Neural cell (in vitro differentiated cells): ENCODE measurements at regions not wholly inside any gene's neighbourhood (a gene's known extent, or its start where the extent isn't known, plus 50 kb on each side); places are given as distances from the start of the nearest gene placed in this dataset.

ENCODE experiments used
- H2AFZ ChIP-seq: fragments of 200-600, 300-800 bp; sonication (generic), shearing (Covaris generic); 2 replicates; pipeline ENCODE4 v1.6.0; 2014; ENCODE audit warnings: low read depth, mild to moderate bottlenecking, antibody characterized with exemption, low read length, moderate library complexity
- H3F3A ChIP-seq: fragments of 200-600 bp; shearing (Covaris generic); 2 replicates; pipeline ENCODE4 v1.6.1; 2016; ENCODE audit warnings: mild to moderate bottlenecking, moderate library complexity, mixed read lengths, antibody characterized with exemption, low read length; ENCODE audit not compliant: insufficient read depth, poor library complexity, severe bottlenecking
- H3K27ac ChIP-seq: fragments of 200-600, 300-800 bp; sonication (generic), shearing (Covaris generic); 2 replicates; pipeline ENCODE4 v1.5.1; 2014; ENCODE audit warnings: mild to moderate bottlenecking, low read length, moderate library complexity
- H3K27me3 ChIP-seq: fragments of 300-800, 200-600 bp; sonication (generic), shearing (Covaris generic); 2 replicates; pipeline ENCODE4 v1.6.0; 2014; ENCODE audit warnings: mild to moderate bottlenecking, low read depth, low read length, moderate library complexity; ENCODE audit not compliant: insufficient read depth
- H3K36me3 ChIP-seq: fragments of 300-800, 200-600 bp; sonication (generic), shearing (Covaris generic); 2 replicates; pipeline ENCODE4 v1.5.1; 2014; ENCODE audit warnings: mild to moderate bottlenecking, antibody characterized with exemption, low read length, moderate library complexity; ENCODE audit not compliant: insufficient read depth
- H3K4me2 ChIP-seq: fragments of 300-800, 200-600 bp; sonication (generic), shearing (Covaris generic); 2 replicates; pipeline ENCODE4 v1.6.0; 2014; ENCODE audit warnings: mild to moderate bottlenecking, low read length
- H3K4me3 ChIP-seq: fragments of 300-800, 200-600 bp; sonication (generic), shearing (Covaris generic); 2 replicates; pipeline ENCODE4 v1.5.1; 2014; ENCODE audit warnings: mild to moderate bottlenecking, low read length, moderate library complexity
- H3K79me2 ChIP-seq: fragments of 200-600 bp; shearing (Covaris generic); replicated peaks from 2 replicates; pipeline ENCODE4 v1.6.0; 2014; ENCODE audit warnings: mild to moderate bottlenecking, low read length, moderate library complexity; ENCODE audit not compliant: insufficient read depth
- H3K9ac ChIP-seq: fragments of 300-800, 200-600 bp; sonication (generic), shearing (Covaris generic); 2 replicates; pipeline ENCODE4 v1.6.1; 2016; ENCODE audit warnings: mild to moderate bottlenecking, low read length, mixed read lengths
- H3K9me2 ChIP-seq: fragments of 200-600 bp; shearing (Covaris generic); 2 replicates; pipeline ENCODE4 v1.6.1; 2016; ENCODE audit warnings: mild to moderate bottlenecking, low read length, mixed read lengths; ENCODE audit not compliant: insufficient read depth
- H3K9me3 ChIP-seq: fragments of 200-600, 300-800 bp; sonication (generic), shearing (Covaris generic); 2 replicates; pipeline ENCODE4 v1.6.1; 2016; ENCODE audit warnings: mild to moderate bottlenecking, mixed run types, low read length, moderate library complexity, mixed read lengths
- H4K20me1 ChIP-seq: fragments of 200-600 bp; shearing (Covaris generic); 2 replicates; pipeline ENCODE4 v1.6.1; 2016; ENCODE audit warnings: mild to moderate bottlenecking, mixed run types; ENCODE audit not compliant: insufficient read depth
- EP300 ChIP-seq: fragments of 450-650 bp; conservative IDR thresholded peaks from 2 replicates; pipeline ENCODE4 v1.6.1; 2014; ENCODE audit warnings: antibody characterized with exemption, mild to moderate bottlenecking, moderate library complexity; ENCODE audit not compliant: poor library complexity, severe bottlenecking
- EZH2 ChIP-seq: fragments of 200-600, 300-800 bp; shearing (Covaris generic), sonication (generic); IDR thresholded peaks from 2 replicates; pipeline ENCODE4 v1.6.1; 2014; ENCODE audit warnings: antibody characterized with exemption, low read length, borderline replicate concordance, mild to moderate bottlenecking; ENCODE audit not compliant: insufficient read depth, poor library complexity, severe bottlenecking
- MXI1 ChIP-seq: fragments of 450-650 bp; conservative IDR thresholded peaks from 2 replicates; pipeline ENCODE4 v1.6.1; 2014; ENCODE audit warnings: antibody characterized with exemption, mild to moderate bottlenecking; ENCODE audit not compliant: poor library complexity, severe bottlenecking
- POLR2AphosphoS5 ChIP-seq: IDR thresholded peaks from 2 replicates; pipeline ENCODE4 v1.6.1; 2012
- RAD21 ChIP-seq: fragments of 450-650 bp; conservative IDR thresholded peaks from 2 replicates; pipeline ENCODE4 v1.6.1; 2014; ENCODE audit warnings: antibody characterized with exemption, mild to moderate bottlenecking, moderate library complexity
- SMC3 ChIP-seq: fragments of 450-650 bp; conservative IDR thresholded peaks from 2 replicates; pipeline ENCODE4 v1.6.1; 2014; ENCODE audit warnings: antibody characterized with exemption, mild to moderate bottlenecking, moderate library complexity; ENCODE audit not compliant: poor library complexity
- TAF1 ChIP-seq: IDR thresholded peaks from 2 replicates; pipeline ENCODE4 v1.6.1; 2012; ENCODE audit warnings: low read depth
- TF ChIP-seq, protein P1 (sequence below): IDR thresholded peaks from 2 replicates; pipeline ENCODE4 v1.6.1; 2012; ENCODE audit warnings: borderline replicate concordance
- TF ChIP-seq, protein P2 (sequence below): fragments of 450-650 bp; IDR thresholded peaks from 2 replicates; pipeline ENCODE4 v1.5.1; 2014; ENCODE audit warnings: antibody characterized with exemption, mild to moderate bottlenecking, moderate library complexity; ENCODE audit not compliant: poor library complexity, severe bottlenecking

DNA sequence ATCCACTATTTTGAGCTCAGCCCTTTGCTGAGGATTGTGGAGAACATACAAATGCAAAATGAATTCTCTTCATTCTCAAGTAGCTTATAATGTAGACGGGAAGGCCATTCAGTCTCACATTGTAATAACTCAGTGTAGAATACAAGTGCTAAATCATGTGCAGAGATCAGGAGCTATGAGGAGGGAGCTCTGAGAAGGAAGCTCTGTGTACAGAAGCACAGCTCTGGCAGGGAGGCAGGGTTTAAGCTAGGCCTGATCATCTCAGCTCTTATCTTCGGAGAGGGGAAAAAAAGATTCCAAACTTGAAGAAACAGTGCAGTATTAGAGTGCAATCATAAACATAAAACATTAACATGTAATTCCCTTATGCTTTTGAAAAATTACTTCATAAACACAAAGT lies 291.1 kb upstream of the SKOR2 start:
- Histone ChIP-seq H3K4me3 (no peak overlapping the region), H3K27me3 (no peaks in the 10 kb centered on the region), H3K79me2 (no peaks in the 10 kb centered on the region), H4K20me1 (no peaks in the 10 kb centered on the region), H3K4me2 (no peak overlapping the region), H2AFZ (no peak overlapping the region), H3F3A (no peaks in the 10 kb centered on the region), H3K27ac (no peak overlapping the region), H3K9me3 (no peaks in the 10 kb centered on the region), H3K9ac (no peak overlapping the region), H3K9me2 (no peaks in the 10 kb centered on the region), H3K36me3 (no peaks in the 10 kb centered on the region)
- TF ChIP-seq SMC3 = no peak
- TF ChIP-seq EP300 = no peak
- TF ChIP-seq, protein P1, sequence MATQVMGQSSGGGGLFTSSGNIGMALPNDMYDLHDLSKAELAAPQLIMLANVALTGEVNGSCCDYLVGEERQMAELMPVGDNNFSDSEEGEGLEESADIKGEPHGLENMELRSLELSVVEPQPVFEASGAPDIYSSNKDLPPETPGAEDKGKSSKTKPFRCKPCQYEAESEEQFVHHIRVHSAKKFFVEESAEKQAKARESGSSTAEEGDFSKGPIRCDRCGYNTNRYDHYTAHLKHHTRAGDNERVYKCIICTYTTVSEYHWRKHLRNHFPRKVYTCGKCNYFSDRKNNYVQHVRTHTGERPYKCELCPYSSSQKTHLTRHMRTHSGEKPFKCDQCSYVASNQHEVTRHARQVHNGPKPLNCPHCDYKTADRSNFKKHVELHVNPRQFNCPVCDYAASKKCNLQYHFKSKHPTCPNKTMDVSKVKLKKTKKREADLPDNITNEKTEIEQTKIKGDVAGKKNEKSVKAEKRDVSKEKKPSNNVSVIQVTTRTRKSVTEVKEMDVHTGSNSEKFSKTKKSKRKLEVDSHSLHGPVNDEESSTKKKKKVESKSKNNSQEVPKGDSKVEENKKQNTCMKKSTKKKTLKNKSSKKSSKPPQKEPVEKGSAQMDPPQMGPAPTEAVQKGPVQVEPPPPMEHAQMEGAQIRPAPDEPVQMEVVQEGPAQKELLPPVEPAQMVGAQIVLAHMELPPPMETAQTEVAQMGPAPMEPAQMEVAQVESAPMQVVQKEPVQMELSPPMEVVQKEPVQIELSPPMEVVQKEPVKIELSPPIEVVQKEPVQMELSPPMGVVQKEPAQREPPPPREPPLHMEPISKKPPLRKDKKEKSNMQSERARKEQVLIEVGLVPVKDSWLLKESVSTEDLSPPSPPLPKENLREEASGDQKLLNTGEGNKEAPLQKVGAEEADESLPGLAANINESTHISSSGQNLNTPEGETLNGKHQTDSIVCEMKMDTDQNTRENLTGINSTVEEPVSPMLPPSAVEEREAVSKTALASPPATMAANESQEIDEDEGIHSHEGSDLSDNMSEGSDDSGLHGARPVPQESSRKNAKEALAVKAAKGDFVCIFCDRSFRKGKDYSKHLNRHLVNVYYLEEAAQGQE = no peak
- TF ChIP-seq TAF1 = no peak
- TF ChIP-seq MXI1 = no peak
- no peak for TF ChIP-seq EZH2
- TF ChIP-seq, protein P2, sequence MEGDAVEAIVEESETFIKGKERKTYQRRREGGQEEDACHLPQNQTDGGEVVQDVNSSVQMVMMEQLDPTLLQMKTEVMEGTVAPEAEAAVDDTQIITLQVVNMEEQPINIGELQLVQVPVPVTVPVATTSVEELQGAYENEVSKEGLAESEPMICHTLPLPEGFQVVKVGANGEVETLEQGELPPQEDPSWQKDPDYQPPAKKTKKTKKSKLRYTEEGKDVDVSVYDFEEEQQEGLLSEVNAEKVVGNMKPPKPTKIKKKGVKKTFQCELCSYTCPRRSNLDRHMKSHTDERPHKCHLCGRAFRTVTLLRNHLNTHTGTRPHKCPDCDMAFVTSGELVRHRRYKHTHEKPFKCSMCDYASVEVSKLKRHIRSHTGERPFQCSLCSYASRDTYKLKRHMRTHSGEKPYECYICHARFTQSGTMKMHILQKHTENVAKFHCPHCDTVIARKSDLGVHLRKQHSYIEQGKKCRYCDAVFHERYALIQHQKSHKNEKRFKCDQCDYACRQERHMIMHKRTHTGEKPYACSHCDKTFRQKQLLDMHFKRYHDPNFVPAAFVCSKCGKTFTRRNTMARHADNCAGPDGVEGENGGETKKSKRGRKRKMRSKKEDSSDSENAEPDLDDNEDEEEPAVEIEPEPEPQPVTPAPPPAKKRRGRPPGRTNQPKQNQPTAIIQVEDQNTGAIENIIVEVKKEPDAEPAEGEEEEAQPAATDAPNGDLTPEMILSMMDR = no peak
- TF ChIP-seq POLR2AphosphoS5 = no peak
- TF ChIP-seq RAD21 = no peak

GRCh38 chr18:47531717-47532116 lies 280.3 kb upstream of the SKOR2 start:
- H3K27me3 ChIP-seq = no peaks in the 10 kb centered on the region

More at GRCh38 chr18:47531717-47532116, 280.3 kb upstream of the SKOR2 start:
- H3K36me3 ChIP-seq = no peaks in the 10 kb centered on the region
- H2AFZ ChIP-seq = no peak overlapping the region
- H3K9me3 ChIP-seq = no peaks in the 10 kb centered on the region
- H3K27ac ChIP-seq = no peak overlapping the region
- no peak overlapping the region for H3K4me3 ChIP-seq
- no peaks in the 10 kb centered on the region for H3F3A ChIP-seq
- no peak overlapping the region for H3K9ac ChIP-seq
- H3K4me2 ChIP-seq = no peak overlapping the region
- TF ChIP-seq EP300 = no peak
- no peak for TF ChIP-seq SMC3
- TF ChIP-seq, protein P1 = no peak
- no peak for TF ChIP-seq RAD21
- TF ChIP-seq TAF1 = no peak
- TF ChIP-seq EZH2 = no peak
- TF ChIP-seq, protein P2 = no peak
- TF ChIP-seq POLR2AphosphoS5 = no peak
- H4K20me1 ChIP-seq = no peaks in the 10 kb centered on the region
- no peaks in the 10 kb centered on the region for H3K79me2 ChIP-seq
- H3K9me2 ChIP-seq = no peaks in the 10 kb centered on the region
